ENCODE measurements at regions not wholly inside any gene's neighbourhood (a gene's known extent, or its start where the extent isn't known, plus 50 kb on each side); places are given as distances from the start of the nearest gene placed in this dataset.
"Not testable (repeated sequence)": the region's sequence is repeated elsewhere in the genome, so short reads cannot be mapped to it uniquely, and the experiment has no call there.

GRCh38 chr18:49692906-49693716, 120.2 kb downstream of the ACAA2 start:
- Histone ChIP-seq H3K36me3 (no peaks in the 10 kb centered on the region), H3K27me3 (ENCODE audit: insufficient read depth, low read depth, severe bottlenecking) (no peaks in the 10 kb centered on the region), H3K27ac (no peak overlapping the region), H3K4me3 (ENCODE audit: low read depth, low read length) (no peak overlapping the region), H3K9me3 (ENCODE audit: severe bottlenecking) (no peaks in the 10 kb centered on the region)
- no peak for TF ChIP-seq CTCF (IDR thresholded peaks at IDR 0.05; ENCODE audit: low read depth, low read length)
- no peak for DNase-seq

- no peak overlapping the region for H3K27ac ChIP-seq
- no peak overlapping the region for H3K4me3 ChIP-seq (ENCODE audit: low read depth, low read length)
These were observed 122.1 kb downstream of the ACAA2 start for GRCh38 chr18:49691177-49691608.

DNA sequence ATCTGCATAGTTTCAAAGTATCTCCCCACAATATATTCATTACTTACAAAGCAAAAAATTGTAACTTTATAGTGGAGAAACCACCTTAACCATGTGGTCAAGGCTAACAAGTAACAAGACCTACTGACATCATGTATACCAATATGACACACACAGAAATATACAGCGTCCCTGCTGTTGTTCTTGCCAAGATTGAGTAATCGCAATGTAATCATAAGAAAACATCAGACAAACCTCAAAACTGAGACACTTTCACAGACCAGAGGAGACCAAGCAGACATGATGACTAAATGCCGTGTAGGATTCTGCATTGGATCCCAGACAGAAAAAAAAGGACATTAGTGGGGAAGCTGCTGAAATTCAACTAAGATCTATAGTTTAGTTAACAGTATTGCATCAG, 123.0 kb downstream of the ACAA2 start:
- no peak for DNase-seq
- H3K4me3 ChIP-seq (ENCODE audit: low read depth, low read length) = no peak overlapping the region
- no peaks in the 10 kb centered on the region for H3K27me3 ChIP-seq (ENCODE audit: insufficient read depth, low read depth, severe bottlenecking)
- no peaks in the 10 kb centered on the region for H3K9me3 ChIP-seq (ENCODE audit: severe bottlenecking)
- no peak overlapping the region for H3K27ac ChIP-seq
- no peaks in the 10 kb centered on the region for H3K36me3 ChIP-seq
- TF ChIP-seq CTCF (IDR thresholded peaks at IDR 0.05; ENCODE audit: low read depth, low read length) = no peak

More at GRCh38 chr18:49691177-49691608, 122.1 kb downstream of the ACAA2 start:
- TF ChIP-seq CTCF (IDR thresholded peaks at IDR 0.05; ENCODE audit: low read depth, low read length) = no peak
- Histone ChIP-seq H3K36me3 (no peaks in the 10 kb centered on the region), H3K27me3 (ENCODE audit: insufficient read depth, low read depth, severe bottlenecking) (no peaks in the 10 kb centered on the region), H3K9me3 (ENCODE audit: severe bottlenecking) (no peaks in the 10 kb centered on the region)
- DNase-seq = no peak

DNA sequence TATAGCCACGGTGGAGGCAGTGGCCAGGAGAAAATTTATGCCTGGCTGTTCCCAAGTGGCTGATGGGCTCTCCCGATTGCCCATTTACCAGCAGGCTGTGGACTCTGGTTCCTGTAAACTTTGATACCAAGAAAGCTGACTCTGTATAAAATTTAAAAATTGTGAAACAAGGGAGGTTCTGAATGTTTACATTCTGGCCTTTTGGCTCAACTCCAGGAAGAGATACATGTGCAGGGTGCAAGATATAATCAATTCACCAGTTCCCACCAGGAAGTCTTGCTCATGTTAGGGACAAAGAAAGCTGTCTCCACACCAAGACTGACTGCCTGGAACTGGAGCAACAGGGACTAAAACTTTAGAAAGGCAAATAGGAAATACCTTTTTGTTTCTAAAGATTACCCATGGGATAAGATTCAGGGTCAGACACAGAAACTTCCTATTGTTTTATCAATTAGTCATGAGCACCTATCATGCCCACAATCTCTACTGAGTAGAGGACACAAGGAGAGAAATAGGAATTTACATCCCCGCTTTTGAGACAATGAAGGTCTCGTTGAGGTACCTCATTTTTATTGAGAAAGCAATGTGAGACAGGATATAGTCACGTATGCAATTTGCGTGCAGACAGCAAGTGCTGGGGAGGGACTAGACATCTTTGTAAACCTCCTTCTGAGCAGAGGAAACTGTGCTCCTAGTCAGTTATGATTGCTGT, 123.5 kb downstream of the LIPG start:
- Histone ChIP-seq H3K36me3 (no peaks in the 10 kb centered on the region), H3K27me3 (ENCODE audit: insufficient read depth, low read depth, severe bottlenecking) (no peaks in the 10 kb centered on the region), H3K9me3 (ENCODE audit: severe bottlenecking) (peaks cover 3% of the 10 kb centered on the region), H3K4me3 (ENCODE audit: low read depth, low read length) (no peak overlapping the region), H3K27ac (no peak overlapping the region)
- TF ChIP-seq CTCF (IDR thresholded peaks at IDR 0.05; ENCODE audit: low read depth, low read length) = no peak
- DNase-seq = no peak

GRCh38 chr18:49682803-49683190, 120.9 kb downstream of the LIPG start:
- H3K9me3 ChIP-seq (ENCODE audit: severe bottlenecking); H3K4me3 ChIP-seq (ENCODE audit: low read depth, low read length); H3K27me3 ChIP-seq (ENCODE audit: insufficient read depth, low read depth, severe bottlenecking); H3K27ac ChIP-seq; DNase-seq; H3K36me3 ChIP-seq: not testable (repeated sequence)

DNA sequence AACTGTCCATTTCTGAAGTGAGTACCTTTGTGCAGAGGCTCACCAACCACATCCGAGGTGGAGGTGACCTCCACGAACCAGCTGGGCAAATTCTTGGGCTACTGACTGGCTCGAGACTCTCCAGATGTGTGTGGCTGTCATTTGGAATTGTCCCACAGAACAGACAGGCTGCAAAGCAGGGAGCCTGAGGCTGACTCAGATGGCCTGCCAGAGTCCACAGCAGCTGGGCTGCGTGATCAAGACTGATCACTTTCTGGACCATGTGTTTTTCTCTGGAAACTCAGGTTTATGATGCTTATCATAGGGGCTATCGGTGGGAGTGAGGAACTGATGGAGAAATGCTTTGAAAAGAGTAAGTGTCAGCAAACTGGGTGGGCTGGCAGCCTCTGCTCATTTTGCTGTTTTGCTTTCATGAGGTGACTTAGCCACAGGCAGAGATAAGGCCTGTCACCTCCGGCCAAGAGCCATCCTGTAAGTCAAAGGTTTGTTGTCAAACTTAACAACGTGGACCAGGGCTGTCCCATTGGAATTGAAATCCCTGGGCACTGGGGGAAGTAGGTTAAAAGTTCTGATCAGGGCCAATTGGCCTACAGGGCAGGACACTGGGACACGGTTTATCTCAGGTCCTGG, 120.4 kb downstream of the LIPG start:
- H3K36me3 ChIP-seq = no peaks in the 10 kb centered on the region
- no peak overlapping the region for H3K27ac ChIP-seq
- H3K4me3 ChIP-seq (ENCODE audit: low read depth, low read length) = no peak overlapping the region
- H3K27me3 ChIP-seq (ENCODE audit: insufficient read depth, low read depth, severe bottlenecking) = no peaks in the 10 kb centered on the region
- TF ChIP-seq CTCF (IDR thresholded peaks at IDR 0.05; ENCODE audit: low read depth, low read length) = no peak
- H3K9me3 ChIP-seq (ENCODE audit: severe bottlenecking) = peaks cover 3% of the 10 kb centered on the region
- no peak for DNase-seq

Data from WERI-Rb-1 (cell line).